ENCODE measurements at regions not wholly inside any gene's neighbourhood (a gene's known extent, or its start where the extent isn't known, plus 50 kb on each side); places are given as distances from the start of the nearest gene placed in this dataset.

DNA sequence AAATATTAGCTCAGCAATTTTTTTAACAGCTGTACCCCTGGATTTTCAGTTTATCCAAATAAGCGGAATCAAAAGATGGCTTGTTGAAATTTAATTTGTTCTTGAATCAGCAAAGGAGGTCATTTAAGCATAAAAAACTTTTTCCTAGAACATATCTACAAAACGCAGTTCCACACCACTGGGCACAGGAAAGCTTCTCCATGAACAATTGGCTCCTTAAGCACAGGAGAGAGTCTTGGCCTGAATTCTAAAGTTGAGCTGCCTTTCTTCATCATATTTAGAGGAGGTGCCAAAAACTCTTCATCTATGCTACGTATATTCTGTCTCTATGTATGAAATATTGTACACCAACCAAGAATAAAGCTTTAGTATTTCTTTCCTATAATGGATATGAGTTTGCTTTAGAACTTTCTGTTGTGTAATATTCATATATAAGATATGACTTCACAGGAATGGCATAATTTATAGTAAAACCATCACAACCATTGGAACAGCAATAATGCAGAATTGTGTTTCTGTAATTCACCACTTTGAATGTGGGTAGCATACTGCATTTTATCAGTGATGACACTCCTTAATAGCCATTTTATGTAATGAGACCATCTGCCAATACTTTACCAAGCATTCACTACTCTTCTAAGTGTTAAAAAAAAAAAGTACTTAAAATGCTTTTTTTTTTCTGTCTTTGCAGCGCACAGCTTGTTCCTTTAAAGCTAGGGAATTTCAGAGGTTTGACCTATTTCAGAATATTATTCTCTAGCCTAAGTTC lies 263.7 kb downstream of the SLITRK6 start:
- Histone ChIP-seq H3K4me1 (no peaks in the 10 kb centered on the region), H3K36me3 (no peaks in the 10 kb centered on the region), H3K27ac (no peak overlapping the region), H3K27me3 (no peaks in the 10 kb centered on the region), H3K4me3 (no peak overlapping the region), H3K9me3 (no peaks in the 10 kb centered on the region)
- WGBS, 2 donors = 83 to 88% methylated on average over 4 of the region's 4 CpGs
- DNase-seq = no peak
- TF ChIP-seq POLR2A (IDR thresholded peaks at IDR 0.05) (no peak), EP300 (IDR thresholded peaks at IDR 0.05) (no peak), POLR2AphosphoS5 (IDR thresholded peaks at IDR 0.05) (no peak)
- TF ChIP-seq, protein P1, sequence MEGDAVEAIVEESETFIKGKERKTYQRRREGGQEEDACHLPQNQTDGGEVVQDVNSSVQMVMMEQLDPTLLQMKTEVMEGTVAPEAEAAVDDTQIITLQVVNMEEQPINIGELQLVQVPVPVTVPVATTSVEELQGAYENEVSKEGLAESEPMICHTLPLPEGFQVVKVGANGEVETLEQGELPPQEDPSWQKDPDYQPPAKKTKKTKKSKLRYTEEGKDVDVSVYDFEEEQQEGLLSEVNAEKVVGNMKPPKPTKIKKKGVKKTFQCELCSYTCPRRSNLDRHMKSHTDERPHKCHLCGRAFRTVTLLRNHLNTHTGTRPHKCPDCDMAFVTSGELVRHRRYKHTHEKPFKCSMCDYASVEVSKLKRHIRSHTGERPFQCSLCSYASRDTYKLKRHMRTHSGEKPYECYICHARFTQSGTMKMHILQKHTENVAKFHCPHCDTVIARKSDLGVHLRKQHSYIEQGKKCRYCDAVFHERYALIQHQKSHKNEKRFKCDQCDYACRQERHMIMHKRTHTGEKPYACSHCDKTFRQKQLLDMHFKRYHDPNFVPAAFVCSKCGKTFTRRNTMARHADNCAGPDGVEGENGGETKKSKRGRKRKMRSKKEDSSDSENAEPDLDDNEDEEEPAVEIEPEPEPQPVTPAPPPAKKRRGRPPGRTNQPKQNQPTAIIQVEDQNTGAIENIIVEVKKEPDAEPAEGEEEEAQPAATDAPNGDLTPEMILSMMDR (IDR thresholded peaks at IDR 0.05) = no peak
- no peak for ATAC-seq (ENCODE audit: low FRiP score in 2 of 2)

DNA sequence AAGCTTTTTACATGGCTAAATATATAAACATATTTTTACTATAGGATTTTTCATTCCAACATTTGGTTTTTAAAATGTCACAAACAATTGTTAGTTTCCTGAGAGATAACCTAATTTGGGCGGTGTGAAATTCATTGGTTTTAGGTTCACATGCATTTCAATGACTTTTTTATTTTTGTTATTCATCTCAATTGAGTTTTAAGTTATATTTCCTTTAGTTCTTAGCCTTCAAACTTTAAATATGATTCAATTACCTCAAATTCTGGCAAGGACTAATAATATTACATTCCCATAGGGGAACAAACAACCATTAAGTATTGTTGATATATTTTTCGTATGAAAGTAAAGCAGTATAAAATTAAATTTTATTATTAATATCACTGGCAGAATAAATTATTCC lies 265.3 kb downstream of the SLITRK6 start:
- Histone ChIP-seq H3K27ac (no peak overlapping the region), H3K27me3 (no peaks in the 10 kb centered on the region), H3K9me3 (no peaks in the 10 kb centered on the region), H3K36me3 (no peaks in the 10 kb centered on the region), H3K4me1 (no peaks in the 10 kb centered on the region), H3K4me3 (no peak overlapping the region)
- ATAC-seq (ENCODE audit: low FRiP score in 2 of 2) (no peak), DNase-seq (no peak)
- TF ChIP-seq EP300 (IDR thresholded peaks at IDR 0.05) (no peak), POLR2AphosphoS5 (IDR thresholded peaks at IDR 0.05) (no peak), POLR2A (IDR thresholded peaks at IDR 0.05) (no peak)
- TF ChIP-seq, protein P1 (IDR thresholded peaks at IDR 0.05) = no peak
- 78 to 83% methylated on average over 2 of the region's 2 CpGs for WGBS, 2 donors

DNA sequence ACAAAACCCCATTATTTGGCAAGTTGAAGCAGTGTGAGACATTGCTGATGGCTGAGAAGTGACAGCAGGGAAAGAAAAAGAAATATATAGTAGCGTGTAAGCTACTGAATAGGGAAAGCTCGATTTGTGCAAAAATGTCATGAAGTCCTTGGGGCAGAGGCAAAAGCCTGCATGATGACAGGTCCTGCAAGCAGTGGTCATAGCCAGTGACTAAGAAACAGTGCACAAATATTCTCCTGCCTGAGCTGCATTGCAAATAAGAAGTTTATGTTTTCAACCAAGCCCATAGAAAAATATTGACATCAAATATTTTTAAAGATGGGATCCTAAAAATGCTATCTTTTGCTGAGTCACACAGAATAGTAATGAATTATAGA lies 270.0 kb downstream of the SLITRK6 start:
- no peaks in the 10 kb centered on the region for H3K27me3 ChIP-seq
- WGBS, 2 donors = 64 to 76% methylated on average over 2 of the region's 2 CpGs
- H3K4me3 ChIP-seq = no peak overlapping the region
- DNase-seq = no peak
- no peak for ATAC-seq (ENCODE audit: low FRiP score in 2 of 2)
- no peaks in the 10 kb centered on the region for H3K36me3 ChIP-seq
- TF ChIP-seq, protein P1 (IDR thresholded peaks at IDR 0.05) = no peak
- no peak overlapping the region for H3K27ac ChIP-seq
- no peaks in the 10 kb centered on the region for H3K9me3 ChIP-seq
- H3K4me1 ChIP-seq = no peaks in the 10 kb centered on the region

DNA sequence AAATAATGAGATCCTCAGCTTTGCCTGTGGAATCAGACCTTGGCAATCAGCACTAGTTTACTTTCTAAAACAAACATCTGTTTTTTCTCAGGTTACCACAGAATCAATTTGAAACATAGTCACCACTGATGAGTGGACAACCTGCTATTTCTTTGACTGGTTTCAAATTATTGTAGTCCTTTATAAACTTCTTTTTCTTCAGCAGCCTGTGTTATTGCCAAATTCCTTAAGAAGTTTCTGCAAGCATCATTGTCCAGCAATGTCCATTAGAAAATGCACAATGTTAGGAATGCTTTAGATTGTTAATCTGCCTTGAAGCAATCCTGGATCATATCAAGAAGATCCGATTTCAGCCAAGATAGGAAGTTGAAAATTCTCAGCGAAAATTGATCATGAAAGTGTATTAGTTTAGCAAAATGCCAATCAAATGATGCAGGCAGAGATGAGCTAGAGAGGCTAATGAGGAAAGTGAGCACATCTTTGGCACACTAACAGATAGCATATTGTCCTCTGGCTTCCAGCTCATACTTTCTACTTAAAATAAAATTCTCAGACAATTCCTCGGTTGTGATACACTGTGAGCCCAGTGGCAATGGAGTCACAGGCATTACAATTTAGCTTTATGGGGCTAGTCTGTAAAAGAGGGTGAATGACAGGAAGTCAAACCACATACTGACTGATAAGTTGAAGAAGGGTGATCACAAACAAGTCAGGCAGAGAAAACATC lies 270.6 kb downstream of the SLITRK6 start:
- ATAC-seq (ENCODE audit: low FRiP score in 2 of 2) (peak in 1 of 2 donors; percentile 54), DNase-seq (no peak)
- Histone ChIP-seq H3K9me3 (no peaks in the 10 kb centered on the region), H3K36me3 (no peaks in the 10 kb centered on the region), H3K27ac (no peak overlapping the region), H3K4me1 (no peaks in the 10 kb centered on the region), H3K27me3 (no peaks in the 10 kb centered on the region), H3K4me3 (no peak overlapping the region)
- TF ChIP-seq POLR2A (IDR thresholded peaks at IDR 0.05) (no peak), POLR2AphosphoS5 (IDR thresholded peaks at IDR 0.05) (no peak), EP300 (IDR thresholded peaks at IDR 0.05) (no peak)
- TF ChIP-seq, protein P1 (IDR thresholded peaks at IDR 0.05) = no peak
- WGBS, 2 donors = 51 to 70% methylated on average over 3 of the region's 3 CpGs

All from upper lobe of left lung (tissue), 6 donors.